Endothelial cell of umbilical vein (primary cell): ENCODE measurements at regions not wholly inside any gene's neighbourhood (a gene's known extent, or its start where the extent isn't known, plus 50 kb on each side); places are given as distances from the start of the nearest gene placed in this dataset.

ENCODE experiments used
- BruUV-seq: library from RNA; stranded (reverse); fragments of 400-500 nt; replicated peaks from 2 replicates; lab custom pipeline; 2021; lab: Mats Ljungman, UMichigan
- CTCF ChIA-PET: fragments of 300-600, 350-600 bp; sonication (Branson Sonifier 250); formaldehyde crosslinking; loops from one replicate; lab custom pipeline; 2021; ENCODE audit warnings: antibody characterized with exemption, inconsistent platforms; lab: Charles Lee
- POLR2A ChIA-PET: fragments of 300-600, 350-600 bp; sonication (Branson Sonifier 250); formaldehyde crosslinking; loops from one replicate; lab custom pipeline; 2021; ENCODE audit warnings: antibody characterized with exemption, inconsistent platforms; lab: Charles Lee
- DNase-seq: peaks from one replicate; pipeline ENCODE4 v3.0.0-alpha.2; 2011; ENCODE audit warnings: low read depth, low spot score
- FAIRE-seq: peaks from 2 replicates; lab custom pipeline; 2011; peaks lifted over from hg19 to GRCh38; lab: Jason Lieb, UNC
- H2AFZ ChIP-seq: 2 replicates; pipeline ENCODE4 v1.6.0; 2012; ENCODE audit warnings: low read depth, low read length, control low read depth, inconsistent platforms
- H3K27ac ChIP-seq: 2 replicates; pipeline ENCODE4 v1.5.1; 2011; ENCODE audit warnings: low read depth, mild to moderate bottlenecking, control low read depth, low read length, moderate library complexity; ENCODE audit not compliant: insufficient read depth
- H3K27me3 ChIP-seq, 2 experiments: 2 replicates each; pipeline versions ENCODE4 v1.6.0 to v1.6.1; 2011; ENCODE audit warnings: low read length in 2 of 2, mixed read lengths in 1 of 2; ENCODE audit not compliant: control insufficient read depth in 2 of 2, insufficient read depth in 2 of 2
- H3K36me3 ChIP-seq, 2 experiments: 2 replicates in 1 of 2; 3 replicates in 1 of 2; pipeline ENCODE4 v1.5.1; 2011; ENCODE audit warnings: low read length in 2 of 2, mild to moderate bottlenecking in 1 of 2, moderate library complexity in 1 of 2; ENCODE audit not compliant: control insufficient read depth in 2 of 2, insufficient read depth in 2 of 2; ENCODE audit errors: extremely low read depth in 1 of 2
- H3K4me1 ChIP-seq: 3 replicates; pipeline ENCODE4 v1.5.1; 2011; ENCODE audit warnings: mild to moderate bottlenecking, low read length; ENCODE audit not compliant: control insufficient read depth, insufficient read depth; ENCODE audit errors: extremely low read depth
- H3K4me2 ChIP-seq: 2 replicates; pipeline ENCODE4 v1.6.1; 2011; ENCODE audit warnings: low read length, control low read depth, mixed read lengths; ENCODE audit not compliant: insufficient read depth
- H3K4me3 ChIP-seq, 3 experiments: fragments of 200-600 bp in 1 of 3; sonication (generic), shearing (Covaris generic) in 1 of 3; replicated peaks in 1 of 3; 2 replicates each; pipeline ENCODE4 v1.5.1; 2011 to 2016; ENCODE audit warnings: control low read depth in 3 of 3, low read length in 3 of 3, mild to moderate bottlenecking in 2 of 3, inconsistent platforms in 1 of 3, low read depth in 1 of 3, moderate library complexity in 1 of 3; ENCODE audit not compliant: insufficient read depth in 1 of 3
- H3K79me2 ChIP-seq: 2 replicates; pipeline ENCODE4 v1.6.0; 2012; ENCODE audit warnings: low read length, inconsistent platforms; ENCODE audit not compliant: control insufficient read depth, insufficient read depth
- H3K9ac ChIP-seq: replicated peaks from 2 replicates; pipeline ENCODE3; 2011; ENCODE audit warnings: low read length, control low read depth; ENCODE audit not compliant: insufficient read depth; ENCODE audit errors: extremely low read depth
- H3K9me1 ChIP-seq: replicated peaks from 3 replicates; pipeline ENCODE4 v1.6.0; 2011; ENCODE audit warnings: mild to moderate bottlenecking, low read length; ENCODE audit not compliant: control insufficient read depth, insufficient read depth; ENCODE audit errors: extremely low read depth
- H3K9me3 ChIP-seq: replicated peaks from 2 replicates; pipeline ENCODE4 v1.5.1; 2012; ENCODE audit warnings: low read length, inconsistent platforms; ENCODE audit not compliant: control insufficient read depth, insufficient read depth
- H4K20me1 ChIP-seq: replicated peaks from 2 replicates; pipeline ENCODE3; 2011; ENCODE audit warnings: mild to moderate bottlenecking, low read length; ENCODE audit not compliant: control insufficient read depth, insufficient read depth; ENCODE audit errors: extremely low read depth
- FOS ChIP-seq: IDR thresholded peaks from 2 replicates; pipeline ENCODE4 v1.6.1; 2011; ENCODE audit warnings: mild to moderate bottlenecking, low read length, moderate library complexity, borderline replicate concordance; ENCODE audit not compliant: insufficient read depth
- GATA2 ChIP-seq: IDR thresholded peaks from 2 replicates; pipeline ENCODE4 v1.7.0; 2011; ENCODE audit warnings: low read depth, mild to moderate bottlenecking, moderate library complexity, mixed read lengths, low read length; ENCODE audit not compliant: insufficient read length, insufficient read depth
- JUN ChIP-seq: IDR thresholded peaks from 2 replicates; pipeline ENCODE4 v1.6.1; 2011; ENCODE audit warnings: borderline replicate concordance, low read depth; ENCODE audit not compliant: insufficient read length, insufficient read depth
- MAX ChIP-seq: IDR thresholded peaks from 2 replicates; pipeline ENCODE4 v1.6.1; 2011; ENCODE audit not compliant: insufficient read depth, insufficient read length
- MYC ChIP-seq: IDR thresholded peaks from one replicate; pipeline ENCODE4 v1.6.1; 2011; ENCODE audit warnings: mild to moderate bottlenecking, low read depth, low read length
- POLR2A ChIP-seq: IDR thresholded peaks from 2 replicates; pipeline ENCODE4 v1.6.1; 2012; ENCODE audit warnings: low read depth, mild to moderate bottlenecking, control low read depth, low read length
- dilution Hi-C: fragments of 300-500 bp; cut with MboI; formaldehyde crosslinking; loops from one replicate; pipeline ENCODE4 v1.15.0; 2019; ENCODE audit warnings: low sequenced_read_pairs; ENCODE audit not compliant: extremely low pct_ligation_motif_present
- intact Hi-C: fragments of 100-400 bp; cut with micrococcal nuclease; formaldehyde crosslinking; loops from one replicate; pipeline ENCODE4 v1.10.0; 2022

GRCh38 chr5:98243972-98244371, 529.5 kb upstream of the RGMB start:
- Histone ChIP-seq H3K9me1 (no peaks in the 10 kb centered on the region), H2AFZ (no peak overlapping the region), H3K79me2 (no peaks in the 10 kb centered on the region), H3K27ac (no peak overlapping the region), H3K9me3 (no peaks in the 10 kb centered on the region), H3K36me3 (no peaks in the 10 kb centered on the region), H3K9ac (no peak overlapping the region), H3K4me3 (no peak overlapping the region), H4K20me1 (no peaks in the 10 kb centered on the region), H3K27me3 (no peaks in the 10 kb centered on the region), H3K4me2 (no peak overlapping the region), H3K4me1 (no peaks in the 10 kb centered on the region)
- no TSS peak for BruUV-seq
- POLR2A ChIA-PET = no interaction called here
- no peak for FAIRE-seq
- no peak for DNase-seq
- intact Hi-C loops (no loop called here), dilution Hi-C loops (no loop called here)
- CTCF ChIA-PET = interaction anchor here (0.7 kb wide), 1 partner anchor 16 kb away, joined by 3 read pairs; no protein-coding TSS in a partner anchor
- TF ChIP-seq JUN (no peak), MYC (no peak), FOS (no peak), GATA2 (no peak), POLR2A (no peak)

GRCh38 chr5:98248949-98249348, 524.5 kb upstream of the RGMB start:
- CTCF ChIA-PET = no interaction called here
- BruUV-seq = no TSS peak
- FAIRE-seq (no peak), DNase-seq (no peak)
- TF ChIP-seq POLR2A = no peak
- TF ChIP-seq MYC = no peak
- TF ChIP-seq MAX = no peak
- Histone ChIP-seq H3K9me3 (no peaks in the 10 kb centered on the region), H2AFZ (no peak overlapping the region), H3K79me2 (no peaks in the 10 kb centered on the region), H3K27ac (no peak overlapping the region), H3K9ac (no peak overlapping the region), H3K27me3 (no peaks in the 10 kb centered on the region), H3K4me3 (no peak overlapping the region), H3K4me2 (no peak overlapping the region), H4K20me1 (no peaks in the 10 kb centered on the region), H3K36me3 (no peaks in the 10 kb centered on the region), H3K4me1 (no peaks in the 10 kb centered on the region), H3K9me1 (no peaks in the 10 kb centered on the region)
- intact Hi-C loops = no loop called here
- POLR2A ChIA-PET = no interaction called here
- dilution Hi-C loops = no loop called here
